ENCODE measurements at regions not wholly inside any gene's neighbourhood (a gene's known extent, or its start where the extent isn't known, plus 50 kb on each side); places are given as distances from the start of the nearest gene placed in this dataset.

DNA sequence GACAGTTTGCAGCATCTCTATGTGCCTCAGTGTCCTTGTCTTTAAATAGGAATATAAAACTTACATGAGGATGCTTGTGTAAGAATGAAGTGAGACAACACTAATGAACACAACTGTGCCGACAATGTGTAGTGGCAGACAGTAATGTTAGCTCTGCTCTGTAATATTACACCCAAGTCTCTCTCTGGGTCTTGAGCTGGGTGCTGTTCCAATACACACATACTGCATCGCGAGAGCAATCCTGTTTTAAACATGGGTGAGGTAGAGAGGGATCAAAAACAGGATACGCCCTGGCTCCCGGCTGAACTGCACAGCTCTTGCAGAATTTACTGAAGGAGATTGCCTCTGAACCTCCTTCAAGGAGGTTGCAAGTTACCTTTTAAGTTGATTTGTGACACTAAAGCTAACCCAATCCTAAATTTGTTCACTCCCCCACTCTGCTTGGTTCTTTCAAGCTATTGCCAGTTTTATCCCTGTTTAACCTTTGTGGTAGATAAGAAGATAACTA, 155.2 kb upstream of the ISL1 start:
- TF ChIP-seq, protein P1, sequence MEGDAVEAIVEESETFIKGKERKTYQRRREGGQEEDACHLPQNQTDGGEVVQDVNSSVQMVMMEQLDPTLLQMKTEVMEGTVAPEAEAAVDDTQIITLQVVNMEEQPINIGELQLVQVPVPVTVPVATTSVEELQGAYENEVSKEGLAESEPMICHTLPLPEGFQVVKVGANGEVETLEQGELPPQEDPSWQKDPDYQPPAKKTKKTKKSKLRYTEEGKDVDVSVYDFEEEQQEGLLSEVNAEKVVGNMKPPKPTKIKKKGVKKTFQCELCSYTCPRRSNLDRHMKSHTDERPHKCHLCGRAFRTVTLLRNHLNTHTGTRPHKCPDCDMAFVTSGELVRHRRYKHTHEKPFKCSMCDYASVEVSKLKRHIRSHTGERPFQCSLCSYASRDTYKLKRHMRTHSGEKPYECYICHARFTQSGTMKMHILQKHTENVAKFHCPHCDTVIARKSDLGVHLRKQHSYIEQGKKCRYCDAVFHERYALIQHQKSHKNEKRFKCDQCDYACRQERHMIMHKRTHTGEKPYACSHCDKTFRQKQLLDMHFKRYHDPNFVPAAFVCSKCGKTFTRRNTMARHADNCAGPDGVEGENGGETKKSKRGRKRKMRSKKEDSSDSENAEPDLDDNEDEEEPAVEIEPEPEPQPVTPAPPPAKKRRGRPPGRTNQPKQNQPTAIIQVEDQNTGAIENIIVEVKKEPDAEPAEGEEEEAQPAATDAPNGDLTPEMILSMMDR (conservative IDR thresholded peaks at IDR 0.05) = no peak
- no peak overlapping the region for H3K9ac ChIP-seq (ENCODE audit: extremely low read depth, insufficient read length, low read length)
- H3K18ac ChIP-seq (ENCODE audit: insufficient read length, low read depth, low read length) = no peak overlapping the region
- peaks cover 5% of the 10 kb centered on the region; the same call in 1 of the 2 replicates for H3K4me1 ChIP-seq (ENCODE audit: insufficient read depth, low read length)
- peaks cover 0 to 18% (median 7%) of the 10 kb centered on the region in 3 experiments; a peak in 5 of 7 replicates for H3K36me3 Mint-ChIP-seq (ENCODE audit: insufficient read depth in 1 of 3, low read depth in 3 of 3)
- H3K4me1 Mint-ChIP-seq = peaks cover 23 to 25% of the 10 kb centered on the region in 2 experiments
- H3K4ac ChIP-seq (ENCODE audit: low read depth, low read length) = no peak overlapping the region
- peak overlapping the region; percentile 14 for H2BK20ac ChIP-seq (ENCODE audit: low read depth, low read length, poor library complexity, severe bottlenecking)
- no peak overlapping the region for H3K23ac ChIP-seq (ENCODE audit: insufficient read length, low read depth, low read length)
- H3K27me3 ChIP-seq (ENCODE audit: insufficient read depth, low read length) = no peaks in the 10 kb centered on the region
- H4K8ac ChIP-seq (replicated peaks; ENCODE audit: insufficient read length, low read depth, low read length) = no peak overlapping the region
- peak overlapping the region; percentile 82 for H2AFZ ChIP-seq (ENCODE audit: low read length)
- DNase-seq = no peak
- H3K27ac Mint-ChIP-seq = peak overlapping the region in 1 of 3 experiments; percentile 88; a peak in 2 of 7 replicates
- no peak overlapping the region for H2BK120ac ChIP-seq (ENCODE audit: low read depth, low read length, poor library complexity, severe bottlenecking)
- H3K79me1 ChIP-seq (ENCODE audit: insufficient read depth, low read depth, low read length, poor library complexity, severe bottlenecking) = no peaks in the 10 kb centered on the region
- H3K14ac ChIP-seq (ENCODE audit: insufficient read depth, low read length) = no peak overlapping the region
- H3K23me2 ChIP-seq (ENCODE audit: insufficient read length, low read depth, low read length, poor library complexity, severe bottlenecking) = no peaks in the 10 kb centered on the region
- no peaks in the 10 kb centered on the region for H4K20me1 ChIP-seq (ENCODE audit: control insufficient read depth, insufficient read depth, insufficient read length)
- H3K27me3 Mint-ChIP-seq (ENCODE audit: low read depth) = no peaks in the 10 kb centered on the region
- no CpG with 5 or more reads among the region's 5 CpGs for WGBS (ENCODE audit: extremely low coverage, insufficient read length, low lambda C conversion rate)
- no peak overlapping the region for H2AK5ac ChIP-seq (ENCODE audit: insufficient read length, low read length)
- no peak overlapping the region for H2BK15ac ChIP-seq (ENCODE audit: low read depth, low read length)
- no peak overlapping the region for H3K4me2 ChIP-seq (ENCODE audit: insufficient read depth, insufficient read length, low read length)
- no peaks in the 10 kb centered on the region for H3K79me2 ChIP-seq (ENCODE audit: insufficient read depth, low read length)
- no peak overlapping the region for H3T11ph ChIP-seq (ENCODE audit: low read length)
- H3K9me3 Mint-ChIP-seq = peaks cover 14 to 15% of the 10 kb centered on the region in 2 experiments
- no peak overlapping the region for H2BK5ac ChIP-seq (ENCODE audit: insufficient read length, low read length)
- H4K5ac ChIP-seq (ENCODE audit: insufficient read length, low read depth, low read length) = no peak overlapping the region
- H3K9me3 ChIP-seq (ENCODE audit: control insufficient read depth, low read depth, low read length) = no peaks in the 10 kb centered on the region
- H4K91ac ChIP-seq (ENCODE audit: insufficient read length, low read depth, low read length) = no peak overlapping the region
- H3K4me3 Mint-ChIP-seq = no peak overlapping the region
- H3K27ac ChIP-seq (ENCODE audit: insufficient read length, low read depth, low read length) = no peak overlapping the region
- H3K56ac ChIP-seq (ENCODE audit: insufficient read length, low read depth, low read length) = no peak overlapping the region
- no peak overlapping the region for H2BK12ac ChIP-seq (ENCODE audit: insufficient read length, low read depth, low read length)
